ENCODE measurements at regions not wholly inside any gene's neighbourhood (a gene's known extent, or its start where the extent isn't known, plus 50 kb on each side); places are given as distances from the start of the nearest gene placed in this dataset.

- Histone ChIP-seq H3K27ac (ENCODE audit: low read depth, low read length) (no peak overlapping the region), H3K14ac (ENCODE audit: insufficient read length) (no peak overlapping the region), H2BK20ac (ENCODE audit: low read length) (no peak overlapping the region), H2BK5ac (ENCODE audit: low read depth, low read length) (no peak overlapping the region), H3K36me3 (ENCODE audit: control insufficient read depth in 2 of 4, insufficient read depth in 4 of 4, low read length in 3 of 4) (no peaks in the 10 kb centered on the region), H3K4ac (replicated peaks; ENCODE audit: insufficient read length, low read depth, low read length) (no peak overlapping the region), H3K27me3 (replicated peaks in 1 of 4; ENCODE audit: control insufficient read depth in 3 of 4, extremely low read depth in 1 of 4, insufficient read depth in 3 of 4, low read length in 3 of 4) (no peaks in the 10 kb centered on the region), H2AK5ac (ENCODE audit: low read depth, low read length) (no peak overlapping the region), H2BK15ac (ENCODE audit: low read length) (no peak overlapping the region), H2AFZ (ENCODE audit: low read length) (peak overlapping the region; percentile 65; the same call in 1 of the 2 replicates), H3K18ac (ENCODE audit: extremely low read depth, low read length) (no peak overlapping the region), H3K4me2 (ENCODE audit: insufficient read depth in 1 of 2, low read depth in 2 of 2, low read length in 2 of 2) (no peak overlapping the region), H3K79me1 (ENCODE audit: low read depth, low read length) (no peaks in the 10 kb centered on the region), H4K8ac (ENCODE audit: extremely low read depth, insufficient read depth, low read length) (no peak overlapping the region), H3K9me3 (ENCODE audit: insufficient read depth in 2 of 2, low read depth in 1 of 2, low read length in 1 of 2) (no peaks in the 10 kb centered on the region), H3K23me2 (ENCODE audit: low read depth, low read length) (no peaks in the 10 kb centered on the region), H3K4me3 (ENCODE audit: extremely low read depth in 1 of 4, insufficient read depth in 2 of 4, low read depth in 3 of 4, low read length in 4 of 4) (no peak overlapping the region), H2BK120ac (replicated peaks; ENCODE audit: low read depth, low read length) (no peak overlapping the region), H2BK12ac (ENCODE audit: low read depth, low read length) (no peak overlapping the region), H3K9ac (replicated peaks in 1 of 4; ENCODE audit: extremely low read depth in 1 of 4, low read depth in 3 of 4, low read length in 3 of 4) (no peak overlapping the region), H3K4me1 (replicated peaks in 1 of 4; ENCODE audit: control insufficient read depth in 3 of 4, insufficient read depth in 4 of 4, low read length in 3 of 4) (no peaks in the 10 kb centered on the region), H3K56ac (replicated peaks; ENCODE audit: insufficient read length, low read depth, low read length) (no peak overlapping the region), H4K91ac (replicated peaks; ENCODE audit: insufficient read length, low read length) (no peak overlapping the region), H3K23ac (ENCODE audit: insufficient read length) (no peak overlapping the region), H4K5ac (ENCODE audit: insufficient read length, low read depth, low read length) (no peak overlapping the region), H4K20me1 (replicated peaks in 1 of 2; ENCODE audit: control insufficient read depth in 1 of 2, insufficient read depth in 2 of 2, low read length in 2 of 2) (no peaks in the 10 kb centered on the region), H3K79me2 (ENCODE audit: control insufficient read depth in 1 of 2, insufficient read depth in 2 of 2, low read length in 2 of 2) (no peaks in the 10 kb centered on the region)
- 90% methylated on average over 9 of the region's 9 CpGs; no CpG with 5 or more reads in 1 of the 2 experiments for WGBS, 2 experiments (ENCODE audit: extremely low coverage in 1 of 2, insufficient coverage in 1 of 2, insufficient read length in 1 of 2, insufficient replicate concordance in 2 of 2, low coverage in 1 of 2, low lambda C conversion rate in 2 of 2, missing lambda C conversion rate in 1 of 2)
- FAIRE-seq (no peak), DNase-seq (ENCODE audit: low read depth in 1 of 2, low spot score in 2 of 2) (no peak)
- POLR2A ChIA-PET (ENCODE audit: partially characterized antibody), result no interaction called here
- CTCF ChIA-PET (ENCODE audit: partially characterized antibody), result no interaction called here
Observed at GRCh38 chr1:215005656-215006345, 76.7 kb upstream of the KCNK2 start.
